GM23248 (cell line): ENCODE measurements at regions not wholly inside any gene's neighbourhood (a gene's known extent, or its start where the extent isn't known, plus 50 kb on each side); places are given as distances from the start of the nearest gene placed in this dataset.
"Not testable (repeated sequence)": the region's sequence is repeated elsewhere in the genome, so short reads cannot be mapped to it uniquely, and the experiment has no call there.

Source experiments
- EZH2 ChIP-seq: fragments of 200-600 bp; sonication (generic); IDR thresholded peaks from 2 replicates; pipeline ENCODE4 v1.6.1; 2018; ENCODE audit warnings: antibody characterized with exemption, mild to moderate bottlenecking; ENCODE audit not compliant: insufficient read depth, poor library complexity, severe bottlenecking
- EZH2phosphoT487 ChIP-seq: fragments of 200-600 bp; sonication (generic); IDR thresholded peaks from 2 replicates; pipeline ENCODE4 v1.6.1; 2018; ENCODE audit warnings: antibody characterized with exemption, moderate library complexity, mild to moderate bottlenecking, low read depth; ENCODE audit not compliant: insufficient read depth

DNA sequence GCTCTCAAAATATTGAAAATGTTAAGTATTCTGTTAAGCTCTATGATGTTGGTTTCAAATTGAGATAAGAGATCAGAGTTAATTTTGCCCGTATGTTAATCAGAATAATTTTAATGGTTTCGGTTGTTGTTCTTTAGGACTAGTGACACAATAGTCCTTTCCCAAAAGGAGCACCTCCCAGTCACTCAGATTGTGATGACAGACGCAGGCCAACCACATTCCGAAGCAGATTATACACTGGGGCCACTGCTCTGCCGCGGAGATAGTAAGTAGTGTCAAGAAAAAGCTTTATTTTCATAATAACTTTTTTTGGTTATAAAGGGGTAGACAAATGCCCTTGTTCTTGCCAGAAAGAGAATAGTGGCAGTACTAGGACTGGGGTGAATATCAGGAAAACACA, 265.5 kb upstream of the SPATA31A3 start:
- TF ChIP-seq EZH2, EZH2phosphoT487: not testable (repeated sequence)
